ENCODE measurements at regions not wholly inside any gene's neighbourhood (a gene's known extent, or its start where the extent isn't known, plus 50 kb on each side); places are given as distances from the start of the nearest gene placed in this dataset.

GRCh38 chr5:17918373-17919104 is 284.3 kb downstream of the TAF11L14 start:
- Histone ChIP-seq H3K18ac (ENCODE audit: low read depth, low read length) (no peak overlapping the region), H3K4me3 (ENCODE audit: insufficient read depth, low read depth, low read length) (no peak overlapping the region), H3K36me3 (ENCODE audit: control insufficient read depth, insufficient read depth, low read length) (no peaks in the 10 kb centered on the region), H3K9me3 (ENCODE audit: control insufficient read depth, insufficient read depth, low read length) (no peaks in the 10 kb centered on the region), H3K4me1 (ENCODE audit: control insufficient read depth, insufficient read depth, low read length) (no peaks in the 10 kb centered on the region), H3K27ac (ENCODE audit: insufficient read depth, low read length) (no peak overlapping the region), H2BK120ac (ENCODE audit: low read depth, low read length) (no peak overlapping the region), H3K79me1 (ENCODE audit: low read depth in 1 of 2, low read length in 2 of 2) (no peaks in the 10 kb centered on the region), H4K5ac (ENCODE audit: low read depth, low read length) (no peak overlapping the region), H3K56ac (ENCODE audit: extremely low read depth, insufficient read depth, low read length) (no peak overlapping the region), H3K4ac (ENCODE audit: low read depth, low read length) (no peak overlapping the region), H2AK5ac (ENCODE audit: low read depth, low read length) (no peak overlapping the region), H3K23ac (ENCODE audit: low read depth, low read length) (no peak overlapping the region), H2AK9ac (replicated peaks; ENCODE audit: low read depth, low read length, poor library complexity) (no peak overlapping the region), H3K14ac (replicated peaks; ENCODE audit: low read depth, low read length) (no peak overlapping the region), H4K91ac (ENCODE audit: insufficient read depth, low read depth, low read length) (no peak overlapping the region), H3K27me3 (ENCODE audit: control insufficient read depth, insufficient read depth, low read length) (no peaks in the 10 kb centered on the region), H4K20me1 (ENCODE audit: insufficient read depth, low read length) (no peaks in the 10 kb centered on the region), H2BK15ac (ENCODE audit: low read depth, low read length) (no peak overlapping the region), H2BK5ac (ENCODE audit: low read depth, low read length, poor library complexity, severe bottlenecking) (no peak overlapping the region), H3K9me1 (ENCODE audit: insufficient read depth, low read length) (no peaks in the 10 kb centered on the region), H2BK20ac (ENCODE audit: low read depth, low read length) (no peak overlapping the region), H2AFZ (replicated peaks; ENCODE audit: low read length, poor library complexity) (no peak overlapping the region), H3K9ac (ENCODE audit: low read depth, low read length) (no peak overlapping the region), H4K8ac (ENCODE audit: low read depth in 2 of 2, low read length in 2 of 2) (no peak overlapping the region), H3K4me2 (ENCODE audit: low read depth, low read length) (no peak overlapping the region)
- intact Hi-C loops (cut with micrococcal nuclease) = no loop called here
- CTCF ChIA-PET = no interaction called here
- POLR2A ChIA-PET (ENCODE audit: unreplicated experiment) = no interaction called here
- dilution Hi-C loops (cut with HindIII; ENCODE audit: low sequenced_read_pairs, unreplicated experiment) = no loop called here
- in situ Hi-C loops (cut with MboI; ENCODE audit: low sequenced_read_pairs) = no loop called here
- BruUV-seq (replicated peaks) = no TSS peak
- ATAC-seq (ENCODE audit: low read depth) = peak; percentile 48; the same call in 1 of the 2 replicates
- DNase-seq = no peak
- TF ChIP-seq MAFK (IDR thresholded peaks at IDR 0.05; ENCODE audit: low read depth, low read length) (no peak), USF2 (IDR thresholded peaks at IDR 0.05; ENCODE audit: low read depth, low read length) (no peak), SMC3 (IDR thresholded peaks at IDR 0.05; ENCODE audit: low read depth, low read length) (no peak), MAZ (IDR thresholded peaks at IDR 0.05; ENCODE audit: borderline replicate concordance, low read depth, low read length) (no peak), CEBPB (IDR thresholded peaks at IDR 0.05; ENCODE audit: low read depth, low read length) (no peak), NFE2L2 (IDR thresholded peaks at IDR 0.05; ENCODE audit: low read depth, low read length) (no peak), CHD1 (IDR thresholded peaks at IDR 0.05; ENCODE audit: low read depth, low read length) (no peak), MXI1 (IDR thresholded peaks at IDR 0.05; ENCODE audit: borderline replicate concordance, low read depth, low read length) (no peak), CTCF (conservative IDR thresholded peaks at IDR 0.05; ENCODE audit: low read depth, low read length) (no peak), BHLHE40 (IDR thresholded peaks at IDR 0.05; ENCODE audit: low read depth, low read length) (no peak), RCOR1 (IDR thresholded peaks at IDR 0.05; ENCODE audit: insufficient replicate concordance, low read length) (no peak)
- WGBS, 2 experiments (ENCODE audit: extremely low coverage in 2 of 2, insufficient read length in 1 of 2) = no CpG with 5 or more reads among the region's 2 CpGs

Measured in IMR-90 (cell line).